Endothelial cell of umbilical vein (primary cell): ENCODE measurements at regions not wholly inside any gene's neighbourhood (a gene's known extent, or its start where the extent isn't known, plus 50 kb on each side); places are given as distances from the start of the nearest gene placed in this dataset.

Source experiments
- BruUV-seq: library from RNA; stranded (reverse); fragments of 400-500 nt; replicated peaks from 2 replicates; lab custom pipeline; 2021; lab: Mats Ljungman, UMichigan
- CTCF ChIA-PET: fragments of 300-600, 350-600 bp; sonication (Branson Sonifier 250); formaldehyde crosslinking; loops from one replicate; lab custom pipeline; 2021; ENCODE audit warnings: antibody characterized with exemption, inconsistent platforms; lab: Charles Lee
- POLR2A ChIA-PET: fragments of 300-600, 350-600 bp; sonication (Branson Sonifier 250); formaldehyde crosslinking; loops from one replicate; lab custom pipeline; 2021; ENCODE audit warnings: antibody characterized with exemption, inconsistent platforms; lab: Charles Lee
- DNase-seq: peaks from one replicate; pipeline ENCODE4 v3.0.0-alpha.2; 2011; ENCODE audit warnings: low read depth, low spot score
- FAIRE-seq: peaks from 2 replicates; lab custom pipeline; 2011; peaks lifted over from hg19 to GRCh38; lab: Jason Lieb, UNC
- H2AFZ ChIP-seq: 2 replicates; pipeline ENCODE4 v1.6.0; 2012; ENCODE audit warnings: low read depth, low read length, control low read depth, inconsistent platforms
- H3K27ac ChIP-seq: 2 replicates; pipeline ENCODE4 v1.5.1; 2011; ENCODE audit warnings: low read depth, mild to moderate bottlenecking, control low read depth, low read length, moderate library complexity; ENCODE audit not compliant: insufficient read depth
- H3K27me3 ChIP-seq, 2 experiments: 2 replicates each; pipeline versions ENCODE4 v1.6.0 to v1.6.1; 2011; ENCODE audit warnings: low read length in 2 of 2, mixed read lengths in 1 of 2; ENCODE audit not compliant: control insufficient read depth in 2 of 2, insufficient read depth in 2 of 2
- H3K36me3 ChIP-seq, 2 experiments: 2 replicates in 1 of 2; 3 replicates in 1 of 2; pipeline ENCODE4 v1.5.1; 2011; ENCODE audit warnings: low read length in 2 of 2, mild to moderate bottlenecking in 1 of 2, moderate library complexity in 1 of 2; ENCODE audit not compliant: control insufficient read depth in 2 of 2, insufficient read depth in 2 of 2; ENCODE audit errors: extremely low read depth in 1 of 2
- H3K4me1 ChIP-seq: 3 replicates; pipeline ENCODE4 v1.5.1; 2011; ENCODE audit warnings: mild to moderate bottlenecking, low read length; ENCODE audit not compliant: control insufficient read depth, insufficient read depth; ENCODE audit errors: extremely low read depth
- H3K4me2 ChIP-seq: 2 replicates; pipeline ENCODE4 v1.6.1; 2011; ENCODE audit warnings: low read length, control low read depth, mixed read lengths; ENCODE audit not compliant: insufficient read depth
- H3K4me3 ChIP-seq, 3 experiments: fragments of 200-600 bp in 1 of 3; sonication (generic), shearing (Covaris generic) in 1 of 3; replicated peaks in 1 of 3; 2 replicates each; pipeline ENCODE4 v1.5.1; 2011 to 2016; ENCODE audit warnings: control low read depth in 3 of 3, low read length in 3 of 3, mild to moderate bottlenecking in 2 of 3, inconsistent platforms in 1 of 3, low read depth in 1 of 3, moderate library complexity in 1 of 3; ENCODE audit not compliant: insufficient read depth in 1 of 3
- H3K79me2 ChIP-seq: 2 replicates; pipeline ENCODE4 v1.6.0; 2012; ENCODE audit warnings: low read length, inconsistent platforms; ENCODE audit not compliant: control insufficient read depth, insufficient read depth
- H3K9ac ChIP-seq: replicated peaks from 2 replicates; pipeline ENCODE3; 2011; ENCODE audit warnings: low read length, control low read depth; ENCODE audit not compliant: insufficient read depth; ENCODE audit errors: extremely low read depth
- H3K9me1 ChIP-seq: replicated peaks from 3 replicates; pipeline ENCODE4 v1.6.0; 2011; ENCODE audit warnings: mild to moderate bottlenecking, low read length; ENCODE audit not compliant: control insufficient read depth, insufficient read depth; ENCODE audit errors: extremely low read depth
- H3K9me3 ChIP-seq: replicated peaks from 2 replicates; pipeline ENCODE4 v1.5.1; 2012; ENCODE audit warnings: low read length, inconsistent platforms; ENCODE audit not compliant: control insufficient read depth, insufficient read depth
- H4K20me1 ChIP-seq: replicated peaks from 2 replicates; pipeline ENCODE3; 2011; ENCODE audit warnings: mild to moderate bottlenecking, low read length; ENCODE audit not compliant: control insufficient read depth, insufficient read depth; ENCODE audit errors: extremely low read depth
- CTCF ChIP-seq, 2 donors: IDR thresholded peaks; 1 replicate in 1 of 2; 2 replicates in 1 of 2; pipeline ENCODE4 v1.5.1; 2011; ENCODE audit warnings: low read length in 2 of 2, mild to moderate bottlenecking in 2 of 2, moderate library complexity in 2 of 2, control low read depth in 1 of 2, inconsistent platforms in 1 of 2, low read depth in 1 of 2; ENCODE audit not compliant: insufficient read depth in 1 of 2; ENCODE audit errors: extremely low read depth in 1 of 2
- FOS ChIP-seq: IDR thresholded peaks from 2 replicates; pipeline ENCODE4 v1.6.1; 2011; ENCODE audit warnings: mild to moderate bottlenecking, low read length, moderate library complexity, borderline replicate concordance; ENCODE audit not compliant: insufficient read depth
- GATA2 ChIP-seq: IDR thresholded peaks from 2 replicates; pipeline ENCODE4 v1.7.0; 2011; ENCODE audit warnings: low read depth, mild to moderate bottlenecking, moderate library complexity, mixed read lengths, low read length; ENCODE audit not compliant: insufficient read length, insufficient read depth
- JUN ChIP-seq: IDR thresholded peaks from 2 replicates; pipeline ENCODE4 v1.6.1; 2011; ENCODE audit warnings: borderline replicate concordance, low read depth; ENCODE audit not compliant: insufficient read length, insufficient read depth
- MAX ChIP-seq: IDR thresholded peaks from 2 replicates; pipeline ENCODE4 v1.6.1; 2011; ENCODE audit not compliant: insufficient read depth, insufficient read length
- POLR2A ChIP-seq: IDR thresholded peaks from 2 replicates; pipeline ENCODE4 v1.6.1; 2012; ENCODE audit warnings: low read depth, mild to moderate bottlenecking, control low read depth, low read length
- POLR2AphosphoS5 ChIP-seq: IDR thresholded peaks from 2 replicates; pipeline ENCODE4 v1.6.1; 2012; ENCODE audit warnings: low read depth, mild to moderate bottlenecking, control low read depth, low read length, moderate library complexity; ENCODE audit not compliant: insufficient read depth
- dilution Hi-C: fragments of 300-500 bp; cut with MboI; formaldehyde crosslinking; loops from one replicate; pipeline ENCODE4 v1.15.0; 2019; ENCODE audit warnings: low sequenced_read_pairs; ENCODE audit not compliant: extremely low pct_ligation_motif_present
- intact Hi-C: fragments of 100-400 bp; cut with micrococcal nuclease; formaldehyde crosslinking; loops from one replicate; pipeline ENCODE4 v1.10.0; 2022

- dilution Hi-C loops, result no loop called here
- BruUV-seq, result no TSS peak
Observed at GRCh38 chrY:7729318-7730011, 817.9 kb upstream of the AMELY start.

More at GRCh38 chrY:7729318-7730011, 817.9 kb upstream of the AMELY start:
- H3K79me2 ChIP-seq, result no peaks in the 10 kb centered on the region
- intact Hi-C loops, result no loop called here
- no peak overlapping the region for H3K4me2 ChIP-seq
- H3K9me3 ChIP-seq, result no peaks in the 10 kb centered on the region
- CTCF ChIA-PET, result no interaction called here
- no peaks in the 10 kb centered on the region for H3K36me3 ChIP-seq
- H3K27me3 ChIP-seq, result no peaks in the 10 kb centered on the region
- no peak overlapping the region for H3K4me3 ChIP-seq
- DNase-seq (no peak), FAIRE-seq (no peak)
- TF ChIP-seq GATA2 (no peak), JUN (no peak), POLR2AphosphoS5 (no peak), POLR2A (no peak), CTCF (IDR thresholded peaks at IDR 0.05; ENCODE audit: extremely low read depth in 1 of 2, insufficient read depth in 1 of 2, low read depth in 1 of 2, low read length in 2 of 2) (no peak), MAX (no peak), FOS (no peak)
- no peak overlapping the region for H3K9ac ChIP-seq
- POLR2A ChIA-PET, result no interaction called here
- no peak overlapping the region for H3K27ac ChIP-seq
- H3K4me1 ChIP-seq, result no peaks in the 10 kb centered on the region
- H2AFZ ChIP-seq, result no peak overlapping the region
- no peaks in the 10 kb centered on the region for H3K9me1 ChIP-seq
- H4K20me1 ChIP-seq, result no peaks in the 10 kb centered on the region
